ENCODE measurements at regions not wholly inside any gene's neighbourhood (a gene's known extent, or its start where the extent isn't known, plus 50 kb on each side); places are given as distances from the start of the nearest gene placed in this dataset.

DNA sequence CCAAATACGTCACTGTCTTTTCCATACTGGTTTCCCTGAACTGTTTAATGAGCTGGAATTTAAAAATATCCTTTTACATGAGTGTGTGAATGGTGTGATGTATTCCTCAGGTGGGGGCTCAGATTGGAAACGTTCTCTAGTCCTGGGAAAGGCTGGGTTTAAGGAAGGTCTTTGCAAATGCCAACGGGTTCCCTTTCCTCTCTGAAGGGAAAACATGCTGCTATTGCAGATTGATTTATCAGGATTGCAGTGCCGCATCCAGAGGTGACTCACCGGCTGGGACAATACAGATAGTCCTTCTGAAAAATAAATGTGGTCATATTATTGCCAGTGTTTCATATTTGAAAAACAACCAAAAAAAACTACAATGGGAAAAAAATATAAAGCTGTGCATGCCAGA is 193.1 kb upstream of the FLRT2 start:
- ChIA-PET POLR2A (no interaction called here), CTCF (interaction anchor here (0.6 kb wide), 2 partner anchors 9 to 123 kb away, joined by 3 read pairs; no protein-coding TSS in a partner anchor)
- no peaks in the 10 kb centered on the region for H3K9me3 ChIP-seq (ENCODE audit: control insufficient read depth, insufficient read depth, low read depth, low read length)
- H3K4me3 ChIP-seq (ENCODE audit: low read depth, low read length), result no peak overlapping the region
- H3K36me3 ChIP-seq (ENCODE audit: control insufficient read depth in 2 of 2, insufficient read depth in 1 of 2, low read length in 2 of 2), result no peaks in the 10 kb centered on the region
- H3K4me1 ChIP-seq (ENCODE audit: control insufficient read depth, insufficient read depth, low read length), result no peaks in the 10 kb centered on the region
- TF ChIP-seq, protein P1, sequence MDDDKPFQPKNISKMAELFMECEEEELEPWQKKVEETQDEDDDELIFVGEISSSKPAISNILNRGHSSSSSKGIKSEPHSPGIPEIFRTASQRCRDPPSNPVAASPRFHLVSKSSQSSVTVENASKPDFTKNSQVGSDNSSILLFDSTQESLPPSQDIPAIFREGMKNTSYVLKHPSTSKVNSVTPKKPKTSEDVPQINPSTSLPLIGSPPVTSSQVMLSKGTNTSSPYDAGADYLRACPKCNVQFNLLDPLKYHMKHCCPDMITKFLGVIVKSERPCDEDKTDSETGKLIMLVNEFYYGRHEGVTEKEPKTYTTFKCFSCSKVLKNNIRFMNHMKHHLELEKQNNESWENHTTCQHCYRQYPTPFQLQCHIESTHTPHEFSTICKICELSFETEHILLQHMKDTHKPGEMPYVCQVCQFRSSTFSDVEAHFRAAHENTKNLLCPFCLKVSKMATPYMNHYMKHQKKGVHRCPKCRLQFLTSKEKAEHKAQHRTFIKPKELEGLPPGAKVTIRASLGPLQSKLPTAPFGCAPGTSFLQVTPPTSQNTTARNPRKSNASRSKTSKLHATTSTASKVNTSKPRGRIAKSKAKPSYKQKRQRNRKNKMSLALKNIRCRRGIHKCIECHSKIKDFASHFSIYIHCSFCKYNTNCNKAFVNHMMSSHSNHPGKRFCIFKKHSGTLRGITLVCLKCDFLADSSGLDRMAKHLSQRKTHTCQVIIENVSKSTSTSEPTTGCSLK (tag by site-specific recombination; IDR thresholded peaks at IDR 0.05), result no peak
- TF ChIP-seq ZNF837 (tag by site-specific recombination; IDR thresholded peaks at IDR 0.05) (no peak), PRDM1 (tag by site-specific recombination; IDR thresholded peaks at IDR 0.05) (no peak), ZNF785 (tag by site-specific recombination; IDR thresholded peaks at IDR 0.05) (no peak)
- TF ChIP-seq, protein P2, sequence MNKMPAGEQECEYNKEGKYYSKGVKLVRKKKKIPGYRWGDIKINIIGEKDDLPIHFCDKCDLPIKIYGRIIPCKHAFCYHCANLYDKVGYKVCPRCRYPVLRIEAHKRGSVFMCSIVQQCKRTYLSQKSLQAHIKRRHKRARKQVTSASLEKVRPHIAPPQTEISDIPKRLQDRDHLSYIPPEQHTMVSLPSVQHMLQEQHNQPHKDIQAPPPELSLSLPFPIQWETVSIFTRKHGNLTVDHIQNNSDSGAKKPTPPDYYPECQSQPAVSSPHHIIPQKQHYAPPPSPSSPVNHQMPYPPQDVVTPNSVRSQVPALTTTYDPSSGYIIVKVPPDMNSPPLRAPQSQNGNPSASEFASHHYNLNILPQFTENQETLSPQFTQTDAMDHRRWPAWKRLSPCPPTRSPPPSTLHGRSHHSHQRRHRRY (tag by site-specific recombination; IDR thresholded peaks at IDR 0.05), result no peak
- TF ChIP-seq, protein P3, sequence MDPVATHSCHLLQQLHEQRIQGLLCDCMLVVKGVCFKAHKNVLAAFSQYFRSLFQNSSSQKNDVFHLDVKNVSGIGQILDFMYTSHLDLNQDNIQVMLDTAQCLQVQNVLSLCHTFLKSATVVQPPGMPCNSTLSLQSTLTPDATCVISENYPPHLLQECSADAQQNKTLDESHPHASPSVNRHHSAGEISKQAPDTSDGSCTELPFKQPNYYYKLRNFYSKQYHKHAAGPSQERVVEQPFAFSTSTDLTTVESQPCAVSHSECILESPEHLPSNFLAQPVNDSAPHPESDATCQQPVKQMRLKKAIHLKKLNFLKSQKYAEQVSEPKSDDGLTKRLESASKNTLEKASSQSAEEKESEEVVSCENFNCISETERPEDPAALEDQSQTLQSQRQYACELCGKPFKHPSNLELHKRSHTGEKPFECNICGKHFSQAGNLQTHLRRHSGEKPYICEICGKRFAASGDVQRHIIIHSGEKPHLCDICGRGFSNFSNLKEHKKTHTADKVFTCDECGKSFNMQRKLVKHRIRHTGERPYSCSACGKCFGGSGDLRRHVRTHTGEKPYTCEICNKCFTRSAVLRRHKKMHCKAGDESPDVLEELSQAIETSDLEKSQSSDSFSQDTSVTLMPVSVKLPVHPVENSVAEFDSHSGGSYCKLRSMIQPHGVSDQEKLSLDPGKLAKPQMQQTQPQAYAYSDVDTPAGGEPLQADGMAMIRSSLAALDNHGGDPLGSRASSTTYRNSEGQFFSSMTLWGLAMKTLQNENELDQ (tag by site-specific recombination; IDR thresholded peaks at IDR 0.05; ENCODE audit: low read depth), result no peak
- H3K27ac ChIP-seq (ENCODE audit: extremely low read depth, low read depth, low read length), result no peak overlapping the region

DNA sequence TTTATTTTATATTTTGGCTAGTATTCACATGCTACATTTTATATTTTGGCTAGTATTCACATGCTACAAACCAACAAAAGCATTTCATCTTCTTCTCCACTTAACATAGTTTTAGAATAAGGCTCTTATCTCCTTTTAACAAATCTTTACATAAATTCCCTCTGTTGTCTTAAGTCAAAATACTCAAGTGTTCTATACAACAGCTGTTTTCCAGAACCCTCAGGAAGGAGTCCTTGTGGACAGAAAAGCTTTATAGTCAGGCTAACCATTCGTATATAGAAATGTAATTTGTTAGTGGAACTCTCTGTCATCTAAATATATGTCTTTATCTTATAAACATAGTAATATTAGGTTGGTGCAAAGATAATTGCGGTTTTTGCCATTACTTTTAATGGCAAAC is 191.0 kb upstream of the FLRT2 start:
- Histone ChIP-seq H3K27ac (ENCODE audit: extremely low read depth, low read depth, low read length) (no peak overlapping the region), H3K4me1 (ENCODE audit: control insufficient read depth, insufficient read depth, low read length) (no peaks in the 10 kb centered on the region), H3K4me3 (ENCODE audit: low read depth, low read length) (no peak overlapping the region), H3K9me3 (ENCODE audit: control insufficient read depth, insufficient read depth, low read depth, low read length) (no peaks in the 10 kb centered on the region), H3K36me3 (ENCODE audit: control insufficient read depth in 2 of 2, insufficient read depth in 1 of 2, low read length in 2 of 2) (no peaks in the 10 kb centered on the region)
- no peak for TF ChIP-seq ZNF2 (tag by site-specific recombination; IDR thresholded peaks at IDR 0.05)
- TF ChIP-seq SETDB1 (IDR thresholded peaks at IDR 0.05; ENCODE audit: insufficient read length, low read length), result no peak
- no peak for TF ChIP-seq HOXD13 (CRISPR knock-in tag; IDR thresholded peaks at IDR 0.05; ENCODE audit: borderline replicate concordance)
- TF ChIP-seq ZNF175 (tag by site-specific recombination; IDR thresholded peaks at IDR 0.05), result no peak
- TF ChIP-seq, protein P4, sequence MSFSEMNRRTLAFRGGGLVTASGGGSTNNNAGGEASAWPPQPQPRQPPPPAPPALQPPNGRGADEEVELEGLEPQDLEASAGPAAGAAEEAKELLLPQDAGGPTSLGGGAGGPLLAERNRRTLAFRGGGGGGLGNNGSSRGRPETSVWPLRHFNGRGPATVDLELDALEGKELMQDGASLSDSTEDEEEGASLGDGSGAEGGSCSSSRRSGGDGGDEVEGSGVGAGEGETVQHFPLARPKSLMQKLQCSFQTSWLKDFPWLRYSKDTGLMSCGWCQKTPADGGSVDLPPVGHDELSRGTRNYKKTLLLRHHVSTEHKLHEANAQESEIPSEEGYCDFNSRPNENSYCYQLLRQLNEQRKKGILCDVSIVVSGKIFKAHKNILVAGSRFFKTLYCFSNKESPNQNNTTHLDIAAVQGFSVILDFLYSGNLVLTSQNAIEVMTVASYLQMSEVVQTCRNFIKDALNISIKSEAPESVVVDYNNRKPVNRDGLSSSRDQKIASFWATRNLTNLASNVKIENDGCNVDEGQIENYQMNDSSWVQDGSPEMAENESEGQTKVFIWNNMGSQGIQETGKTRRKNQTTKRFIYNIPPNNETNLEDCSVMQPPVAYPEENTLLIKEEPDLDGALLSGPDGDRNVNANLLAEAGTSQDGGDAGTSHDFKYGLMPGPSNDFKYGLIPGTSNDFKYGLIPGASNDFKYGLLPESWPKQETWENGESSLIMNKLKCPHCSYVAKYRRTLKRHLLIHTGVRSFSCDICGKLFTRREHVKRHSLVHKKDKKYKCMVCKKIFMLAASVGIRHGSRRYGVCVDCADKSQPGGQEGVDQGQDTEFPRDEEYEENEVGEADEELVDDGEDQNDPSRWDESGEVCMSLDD (tag by site-specific recombination; IDR thresholded peaks at IDR 0.05), result no peak
- TF ChIP-seq ZNF391 (tag by site-specific recombination; IDR thresholded peaks at IDR 0.05; ENCODE audit: borderline replicate concordance, low read depth), result no peak
- TF ChIP-seq ZFHX2 (tag by site-specific recombination; conservative IDR thresholded peaks at IDR 0.05), result no peak
- POLR2A ChIA-PET, result no interaction called here
- CTCF ChIA-PET, result no interaction called here
